ENCODE measurements at regions not wholly inside any gene's neighbourhood (a gene's known extent, or its start where the extent isn't known, plus 50 kb on each side); places are given as distances from the start of the nearest gene placed in this dataset.

DNA sequence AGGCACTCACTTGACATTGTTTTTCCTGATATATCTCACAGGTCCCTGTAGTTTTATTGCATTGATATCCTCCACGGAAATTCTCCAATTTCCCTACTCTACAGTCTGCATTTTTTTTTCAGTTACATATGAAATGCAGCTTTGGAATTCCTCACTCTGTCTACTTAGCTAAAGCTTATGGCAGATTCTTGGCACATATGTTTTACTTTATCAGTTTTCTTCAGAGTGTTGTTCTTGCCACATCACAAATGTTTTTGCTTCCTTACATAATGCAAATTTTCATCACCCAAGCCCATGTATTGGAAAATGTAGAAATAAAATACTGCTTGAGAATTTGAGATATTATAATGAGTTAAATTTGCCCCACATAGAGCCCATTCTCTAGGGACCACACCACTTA lies 1895.1 kb downstream of the MRPL39 start:
- no peaks in the 10 kb centered on the region for H3K9me3 ChIP-seq

GRCh38 chr21:23706431-23706830 lies 1900.8 kb downstream of the MRPL39 start:
- TF ChIP-seq, protein P1, sequence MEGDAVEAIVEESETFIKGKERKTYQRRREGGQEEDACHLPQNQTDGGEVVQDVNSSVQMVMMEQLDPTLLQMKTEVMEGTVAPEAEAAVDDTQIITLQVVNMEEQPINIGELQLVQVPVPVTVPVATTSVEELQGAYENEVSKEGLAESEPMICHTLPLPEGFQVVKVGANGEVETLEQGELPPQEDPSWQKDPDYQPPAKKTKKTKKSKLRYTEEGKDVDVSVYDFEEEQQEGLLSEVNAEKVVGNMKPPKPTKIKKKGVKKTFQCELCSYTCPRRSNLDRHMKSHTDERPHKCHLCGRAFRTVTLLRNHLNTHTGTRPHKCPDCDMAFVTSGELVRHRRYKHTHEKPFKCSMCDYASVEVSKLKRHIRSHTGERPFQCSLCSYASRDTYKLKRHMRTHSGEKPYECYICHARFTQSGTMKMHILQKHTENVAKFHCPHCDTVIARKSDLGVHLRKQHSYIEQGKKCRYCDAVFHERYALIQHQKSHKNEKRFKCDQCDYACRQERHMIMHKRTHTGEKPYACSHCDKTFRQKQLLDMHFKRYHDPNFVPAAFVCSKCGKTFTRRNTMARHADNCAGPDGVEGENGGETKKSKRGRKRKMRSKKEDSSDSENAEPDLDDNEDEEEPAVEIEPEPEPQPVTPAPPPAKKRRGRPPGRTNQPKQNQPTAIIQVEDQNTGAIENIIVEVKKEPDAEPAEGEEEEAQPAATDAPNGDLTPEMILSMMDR (IDR thresholded peaks at IDR 0.05; ENCODE audit: low read depth, low read length): no peak
- Histone ChIP-seq H3K4me1 (no peaks in the 10 kb centered on the region), H3K9me3 (no peaks in the 10 kb centered on the region), H3K36me3 (no peaks in the 10 kb centered on the region), H3K27me3 (no peaks in the 10 kb centered on the region), H3K4me3 (ENCODE audit: low read depth, low read length) (no peak overlapping the region)
- no peak for DNase-seq

More for the DNA sequence above, 1895.1 kb downstream of the MRPL39 start:
- no peak for DNase-seq
- no peak overlapping the region for H3K4me3 ChIP-seq (ENCODE audit: low read depth, low read length)
- TF ChIP-seq, protein P1 (IDR thresholded peaks at IDR 0.05; ENCODE audit: low read depth, low read length): no peak
- no peaks in the 10 kb centered on the region for H3K4me1 ChIP-seq
- H3K36me3 ChIP-seq: no peaks in the 10 kb centered on the region
- no peaks in the 10 kb centered on the region for H3K27me3 ChIP-seq

DNA sequence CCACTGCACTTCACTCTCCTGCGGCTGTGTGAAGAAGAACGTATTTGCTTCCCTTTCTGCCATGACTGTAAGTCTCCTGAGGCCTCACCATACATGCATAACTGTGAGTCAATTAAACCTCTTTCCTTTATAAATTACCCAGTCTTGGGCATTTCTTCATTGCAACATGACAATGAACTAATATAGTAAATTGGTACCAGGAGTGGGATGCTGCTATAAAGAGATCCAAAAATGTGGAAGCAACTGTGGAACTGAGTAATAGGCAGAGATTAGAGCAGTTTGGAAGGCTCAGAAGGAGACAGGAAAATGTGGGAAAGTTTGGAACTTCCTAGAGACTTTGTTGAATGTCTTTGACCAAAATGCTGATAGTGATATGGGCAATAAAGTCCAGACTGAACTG lies 1907.9 kb downstream of the MRPL39 start:
- Histone ChIP-seq H3K9me3 (peaks cover 3% of the 10 kb centered on the region), H3K4me3 (ENCODE audit: low read depth, low read length) (no peak overlapping the region), H3K36me3 (no peaks in the 10 kb centered on the region), H3K4me1 (no peaks in the 10 kb centered on the region), H3K27me3 (no peaks in the 10 kb centered on the region)
- no peak for DNase-seq
- TF ChIP-seq, protein P1 (IDR thresholded peaks at IDR 0.05; ENCODE audit: low read depth, low read length): no peak

- H3K4me3 ChIP-seq (ENCODE audit: low read depth, low read length): no peak overlapping the region
- H3K4me1 ChIP-seq: no peaks in the 10 kb centered on the region
- H3K9me3 ChIP-seq: peaks cover 3% of the 10 kb centered on the region
- DNase-seq: no peak
- TF ChIP-seq, protein P1 (IDR thresholded peaks at IDR 0.05; ENCODE audit: low read depth, low read length): no peak
- no peaks in the 10 kb centered on the region for H3K36me3 ChIP-seq
- H3K27me3 ChIP-seq: no peaks in the 10 kb centered on the region
Measured at GRCh38 chr21:23698619-23699018, 1908.7 kb downstream of the MRPL39 start.

GRCh38 chr21:23695443-23695842 lies 1911.8 kb downstream of the MRPL39 start:
- Histone ChIP-seq H3K4me1 (no peaks in the 10 kb centered on the region), H3K9me3 (peaks cover 3% of the 10 kb centered on the region), H3K4me3 (ENCODE audit: low read depth, low read length) (no peak overlapping the region), H3K27me3 (no peaks in the 10 kb centered on the region), H3K36me3 (no peaks in the 10 kb centered on the region)
- no peak for DNase-seq
- TF ChIP-seq, protein P1 (IDR thresholded peaks at IDR 0.05; ENCODE audit: low read depth, low read length): no peak

DNA sequence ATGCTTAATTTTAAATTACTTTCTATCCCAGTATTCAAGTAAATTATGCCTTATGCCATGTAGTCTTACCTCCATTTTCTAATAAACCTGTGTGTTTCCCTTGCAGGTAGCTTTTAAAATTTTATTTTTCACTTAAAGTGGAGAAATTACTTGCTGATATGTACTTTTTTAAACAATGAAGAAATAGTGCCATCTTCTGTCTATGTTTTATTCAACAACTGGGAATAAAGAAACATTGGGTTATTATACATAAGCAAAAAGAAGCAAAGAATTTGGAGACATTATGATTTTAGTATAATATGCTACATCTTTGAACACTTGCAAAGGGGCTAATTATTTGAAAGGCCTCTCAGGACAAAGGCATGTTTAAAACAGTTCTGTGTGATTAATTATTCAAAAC lies 1912.9 kb downstream of the MRPL39 start:
- Histone ChIP-seq H3K36me3 (no peaks in the 10 kb centered on the region), H3K9me3 (peaks cover 1% of the 10 kb centered on the region), H3K4me3 (ENCODE audit: low read depth, low read length) (no peak overlapping the region), H3K27me3 (no peaks in the 10 kb centered on the region), H3K4me1 (no peaks in the 10 kb centered on the region)
- no peak for DNase-seq
- TF ChIP-seq, protein P1 (IDR thresholded peaks at IDR 0.05; ENCODE audit: low read depth, low read length): no peak
